Hepatocyte (in vitro differentiated cells): ENCODE measurements at regions not wholly inside any gene's neighbourhood (a gene's known extent, or its start where the extent isn't known, plus 50 kb on each side); places are given as distances from the start of the nearest gene placed in this dataset.

Experiments used
- EZH2 ChIP-seq: fragments of 200-600 bp; sonication (generic); IDR thresholded peaks from 2 replicates; pipeline ENCODE4 v1.6.1; 2016; ENCODE audit warnings: antibody characterized with exemption, mild to moderate bottlenecking, borderline replicate concordance
- EZH2phosphoT487 ChIP-seq: fragments of 200-600 bp; sonication (generic); IDR thresholded peaks from one replicate; pipeline ENCODE4 v1.6.1; 2018; ENCODE audit warnings: antibody characterized with exemption, mild to moderate bottlenecking, low read depth, moderate library complexity; ENCODE audit not compliant: unreplicated experiment, severe bottlenecking
- TF ChIP-seq, protein P1 (sequence below): fragments of 200-600 bp; sonication (generic); IDR thresholded peaks from 2 replicates; pipeline ENCODE4 v1.5.1; 2016; ENCODE audit warnings: antibody characterized with exemption, mild to moderate bottlenecking; ENCODE audit not compliant: poor library complexity

DNA sequence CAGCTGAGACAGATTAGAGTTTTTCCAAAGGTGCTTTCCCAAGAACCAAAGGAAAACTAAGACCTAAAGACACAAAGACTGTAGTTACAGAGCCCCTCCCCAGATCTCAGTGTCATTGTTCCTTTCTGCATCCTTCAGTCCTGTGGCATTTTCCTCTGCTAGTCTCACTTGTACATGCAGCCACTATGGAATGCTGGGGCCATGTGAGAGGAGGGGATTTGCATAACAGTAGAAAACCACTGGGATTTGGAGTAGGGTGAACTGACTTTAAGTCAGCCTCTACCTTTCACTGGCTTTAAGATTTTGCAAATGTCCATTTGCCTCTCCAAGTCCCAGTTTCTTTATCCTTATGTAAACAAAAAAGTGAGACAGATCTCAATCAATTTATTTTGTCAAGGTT, 119.4 kb upstream of the F3 start:
- TF ChIP-seq, protein P1, sequence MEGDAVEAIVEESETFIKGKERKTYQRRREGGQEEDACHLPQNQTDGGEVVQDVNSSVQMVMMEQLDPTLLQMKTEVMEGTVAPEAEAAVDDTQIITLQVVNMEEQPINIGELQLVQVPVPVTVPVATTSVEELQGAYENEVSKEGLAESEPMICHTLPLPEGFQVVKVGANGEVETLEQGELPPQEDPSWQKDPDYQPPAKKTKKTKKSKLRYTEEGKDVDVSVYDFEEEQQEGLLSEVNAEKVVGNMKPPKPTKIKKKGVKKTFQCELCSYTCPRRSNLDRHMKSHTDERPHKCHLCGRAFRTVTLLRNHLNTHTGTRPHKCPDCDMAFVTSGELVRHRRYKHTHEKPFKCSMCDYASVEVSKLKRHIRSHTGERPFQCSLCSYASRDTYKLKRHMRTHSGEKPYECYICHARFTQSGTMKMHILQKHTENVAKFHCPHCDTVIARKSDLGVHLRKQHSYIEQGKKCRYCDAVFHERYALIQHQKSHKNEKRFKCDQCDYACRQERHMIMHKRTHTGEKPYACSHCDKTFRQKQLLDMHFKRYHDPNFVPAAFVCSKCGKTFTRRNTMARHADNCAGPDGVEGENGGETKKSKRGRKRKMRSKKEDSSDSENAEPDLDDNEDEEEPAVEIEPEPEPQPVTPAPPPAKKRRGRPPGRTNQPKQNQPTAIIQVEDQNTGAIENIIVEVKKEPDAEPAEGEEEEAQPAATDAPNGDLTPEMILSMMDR, result no peak
- no peak for TF ChIP-seq EZH2
- no peak for TF ChIP-seq EZH2phosphoT487
